SU-DHL-6 (cell line): ENCODE measurements at regions not wholly inside any gene's neighbourhood (a gene's known extent, or its start where the extent isn't known, plus 50 kb on each side); places are given as distances from the start of the nearest gene placed in this dataset.

ENCODE experiments used
- H2AFZ ChIP-seq: fragments of 200-600 bp; sonication (generic); 2 replicates; pipeline ENCODE4 v1.6.1; 2014; ENCODE audit warnings: low read depth, mild to moderate bottlenecking, moderate library complexity, mixed read lengths, antibody characterized with exemption, low read length; ENCODE audit not compliant: severe bottlenecking
- H3F3A ChIP-seq: fragments of 200-600 bp; shearing (Covaris generic); 2 replicates; pipeline ENCODE4 v1.6.0; 2016; ENCODE audit warnings: antibody characterized with exemption, mild to moderate bottlenecking; ENCODE audit not compliant: insufficient read depth
- H3K27ac ChIP-seq: fragments of 200-600 bp; sonication (generic); 2 replicates; pipeline ENCODE4 v1.5.1; 2016; ENCODE audit warnings: low read depth, mild to moderate bottlenecking, low read length, moderate library complexity, mixed read lengths
- H3K27me3 ChIP-seq: fragments of 200-600 bp; sonication (generic), shearing (Covaris generic); 2 replicates; pipeline ENCODE4 v1.6.0; 2014; ENCODE audit warnings: mild to moderate bottlenecking, low read length
- H3K36me3 ChIP-seq: fragments of 200-600 bp; sonication (generic); 2 replicates; pipeline ENCODE4 v1.6.1; 2014; ENCODE audit warnings: mild to moderate bottlenecking, low read length, mixed read lengths
- H3K4me2 ChIP-seq: fragments of 300-600, 200-600 bp; shearing (Covaris generic), sonication (generic); 2 replicates; pipeline ENCODE4 v1.6.0; 2014; ENCODE audit warnings: low read length, low read depth, mild to moderate bottlenecking; ENCODE audit not compliant: poor library complexity, severe bottlenecking
- H3K4me3 ChIP-seq: fragments of 200-600 bp; sonication (generic); 2 replicates; pipeline ENCODE4 v1.5.1; 2014; ENCODE audit warnings: antibody characterized with exemption, low read length, mild to moderate bottlenecking, mixed read lengths; ENCODE audit not compliant: insufficient read depth, poor library complexity, severe bottlenecking
- H3K79me2 ChIP-seq: fragments of 200-600 bp; sonication (generic); 2 replicates; pipeline ENCODE4 v1.6.1; 2014; ENCODE audit warnings: mild to moderate bottlenecking, low read length, moderate library complexity; ENCODE audit not compliant: insufficient read depth
- H3K9ac ChIP-seq: fragments of 200-600 bp; sonication (generic); 2 replicates; pipeline ENCODE4 v1.7.0; 2014; ENCODE audit warnings: mild to moderate bottlenecking, low read length
- H3K9me2 ChIP-seq: fragments of 200-600 bp; sonication (generic); replicated peaks from 2 replicates; pipeline ENCODE4 v1.6.1; 2014; ENCODE audit warnings: low read length; ENCODE audit not compliant: insufficient read depth
- H3K9me3 ChIP-seq: fragments of 200-600 bp; sonication (generic); 2 replicates; pipeline ENCODE4 v1.6.1; 2014; ENCODE audit warnings: low read length, mixed read lengths; ENCODE audit not compliant: insufficient read depth
- H4K20me1 ChIP-seq: fragments of 200-600 bp; sonication (generic); 2 replicates; pipeline ENCODE4 v1.6.1; 2014; ENCODE audit warnings: low read depth, mild to moderate bottlenecking, antibody characterized with exemption, low read length, moderate library complexity, mixed read lengths
- EZH2phosphoT487 ChIP-seq: fragments of 200-600 bp; sonication (generic), shearing (Covaris generic); conservative IDR thresholded peaks from 2 replicates; pipeline ENCODE4 v1.6.1; 2018; ENCODE audit warnings: mild to moderate bottlenecking, antibody characterized with exemption, low read length, moderate library complexity, mixed read lengths
- TF ChIP-seq, protein P1 (sequence below): fragments of 200-600 bp; sonication (generic); IDR thresholded peaks from one replicate; pipeline ENCODE4 v1.5.1; 2017; ENCODE audit warnings: antibody characterized with exemption, mild to moderate bottlenecking, low read length, moderate library complexity; ENCODE audit not compliant: insufficient read depth, poor library complexity, severe bottlenecking

DNA sequence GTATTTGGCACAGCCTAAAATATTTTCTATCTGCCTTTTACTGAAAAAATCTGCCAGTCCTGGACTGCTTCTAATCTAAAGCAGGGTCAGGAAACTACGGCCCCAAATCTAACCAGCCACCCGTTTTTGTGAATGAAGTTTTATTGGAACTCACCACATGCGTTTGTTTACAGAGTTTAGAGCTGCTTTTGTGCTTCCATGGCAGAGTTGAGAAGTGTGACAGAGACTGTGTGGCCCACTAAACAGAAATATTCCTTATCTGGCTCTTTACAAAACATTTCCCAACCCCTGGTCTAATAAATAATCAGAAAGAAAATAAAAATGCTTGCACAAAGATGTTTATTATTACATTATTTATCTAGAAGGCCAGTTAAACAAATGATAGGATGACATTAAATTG, 110.2 kb downstream of the COPRS start:
- no peaks in the 10 kb centered on the region for H3K9me2 ChIP-seq
- no peak overlapping the region for H3K4me3 ChIP-seq
- H3K79me2 ChIP-seq, result no peaks in the 10 kb centered on the region
- H3K36me3 ChIP-seq, result no peaks in the 10 kb centered on the region
- no peaks in the 10 kb centered on the region for H4K20me1 ChIP-seq
- no peaks in the 10 kb centered on the region for H3K9me3 ChIP-seq
- no peaks in the 10 kb centered on the region for H3K27me3 ChIP-seq
- TF ChIP-seq EZH2phosphoT487, result no peak
- TF ChIP-seq, protein P1, sequence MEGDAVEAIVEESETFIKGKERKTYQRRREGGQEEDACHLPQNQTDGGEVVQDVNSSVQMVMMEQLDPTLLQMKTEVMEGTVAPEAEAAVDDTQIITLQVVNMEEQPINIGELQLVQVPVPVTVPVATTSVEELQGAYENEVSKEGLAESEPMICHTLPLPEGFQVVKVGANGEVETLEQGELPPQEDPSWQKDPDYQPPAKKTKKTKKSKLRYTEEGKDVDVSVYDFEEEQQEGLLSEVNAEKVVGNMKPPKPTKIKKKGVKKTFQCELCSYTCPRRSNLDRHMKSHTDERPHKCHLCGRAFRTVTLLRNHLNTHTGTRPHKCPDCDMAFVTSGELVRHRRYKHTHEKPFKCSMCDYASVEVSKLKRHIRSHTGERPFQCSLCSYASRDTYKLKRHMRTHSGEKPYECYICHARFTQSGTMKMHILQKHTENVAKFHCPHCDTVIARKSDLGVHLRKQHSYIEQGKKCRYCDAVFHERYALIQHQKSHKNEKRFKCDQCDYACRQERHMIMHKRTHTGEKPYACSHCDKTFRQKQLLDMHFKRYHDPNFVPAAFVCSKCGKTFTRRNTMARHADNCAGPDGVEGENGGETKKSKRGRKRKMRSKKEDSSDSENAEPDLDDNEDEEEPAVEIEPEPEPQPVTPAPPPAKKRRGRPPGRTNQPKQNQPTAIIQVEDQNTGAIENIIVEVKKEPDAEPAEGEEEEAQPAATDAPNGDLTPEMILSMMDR, result no peak
- H3K9ac ChIP-seq, result no peak overlapping the region
- H3K4me2 ChIP-seq, result no peak overlapping the region
- H2AFZ ChIP-seq, result no peak overlapping the region
- no peak overlapping the region for H3K27ac ChIP-seq
- no peaks in the 10 kb centered on the region for H3F3A ChIP-seq

DNA sequence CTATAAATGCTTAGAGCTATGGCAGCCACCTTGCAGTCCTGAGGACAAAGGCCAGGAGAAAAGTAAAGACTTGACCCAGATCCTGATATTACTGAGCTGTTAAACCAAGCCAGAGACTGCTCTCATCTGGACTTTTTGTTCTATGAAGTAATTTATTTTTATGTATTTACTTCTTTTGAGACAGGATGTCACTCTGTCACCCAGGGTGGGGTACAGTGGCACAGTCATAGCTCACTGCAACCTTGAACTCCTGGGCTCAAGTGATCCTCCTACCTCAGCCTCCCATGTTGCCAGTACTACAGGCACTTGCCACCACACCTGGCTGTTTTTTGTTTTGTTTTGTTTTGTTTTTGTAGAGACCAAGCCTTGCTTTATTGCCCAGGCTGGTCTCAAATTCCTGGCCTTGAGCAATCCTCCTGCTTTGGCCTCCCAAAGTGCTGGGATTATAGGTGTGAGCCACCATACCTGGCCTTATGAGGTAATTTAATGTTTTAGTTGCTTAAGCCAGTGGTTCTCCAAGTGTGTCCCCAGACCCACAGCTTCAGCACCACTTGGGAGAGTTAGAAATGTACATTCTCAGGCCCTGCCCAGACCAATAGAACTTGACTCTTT, 112.1 kb downstream of the COPRS start:
- Histone ChIP-seq H3K36me3 (no peaks in the 10 kb centered on the region), H3K27ac (no peak overlapping the region), H3K9me3 (no peaks in the 10 kb centered on the region), H3K9ac (no peak overlapping the region), H3K4me3 (no peak overlapping the region), H3F3A (no peaks in the 10 kb centered on the region), H2AFZ (no peak overlapping the region), H3K79me2 (no peaks in the 10 kb centered on the region), H3K9me2 (no peaks in the 10 kb centered on the region), H3K4me2 (no peak overlapping the region), H3K27me3 (no peaks in the 10 kb centered on the region), H4K20me1 (no peaks in the 10 kb centered on the region)
- no peak for TF ChIP-seq EZH2phosphoT487
- TF ChIP-seq, protein P1, result no peak

DNA sequence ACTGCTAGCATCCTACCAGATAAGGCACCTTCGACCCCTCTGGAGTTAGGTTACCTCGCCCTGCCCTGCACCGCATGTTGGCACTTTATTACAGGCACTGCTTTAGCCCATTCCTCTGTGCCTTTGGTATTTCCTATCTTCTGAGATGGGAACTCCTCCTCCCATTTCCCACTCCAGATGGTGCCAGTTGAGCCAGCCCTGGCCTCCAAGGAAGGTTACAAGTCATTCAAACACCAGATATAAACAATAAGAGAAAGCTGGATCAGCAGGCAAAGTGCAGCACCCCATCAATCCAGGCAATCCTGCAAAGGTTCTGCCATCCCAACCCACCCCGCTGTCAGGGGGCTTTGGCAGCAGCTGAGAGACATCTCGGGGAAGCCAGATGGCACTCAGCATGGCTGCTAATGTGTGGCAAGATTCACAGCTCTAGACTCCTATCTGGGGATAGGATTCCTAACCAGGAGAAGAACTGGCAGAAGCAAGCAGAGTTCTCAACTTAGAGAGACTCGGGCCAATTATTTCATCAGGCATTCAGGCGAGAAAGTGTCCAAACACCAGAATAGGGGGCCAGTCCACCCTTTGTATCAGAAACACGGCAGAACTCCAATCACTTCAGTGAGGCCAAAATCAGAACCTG, 113.0 kb downstream of the COPRS start:
- H2AFZ ChIP-seq, result no peak overlapping the region
- H3F3A ChIP-seq, result no peaks in the 10 kb centered on the region

More for the DNA sequence above, 113.0 kb downstream of the COPRS start:
- Histone ChIP-seq H3K27me3 (no peaks in the 10 kb centered on the region), H3K9me2 (no peaks in the 10 kb centered on the region), H3K9me3 (no peaks in the 10 kb centered on the region), H3K4me2 (no peak overlapping the region), H3K4me3 (no peak overlapping the region), H3K36me3 (no peaks in the 10 kb centered on the region), H3K79me2 (no peaks in the 10 kb centered on the region), H3K9ac (no peak overlapping the region), H4K20me1 (no peaks in the 10 kb centered on the region), H3K27ac (no peak overlapping the region)
- TF ChIP-seq, protein P1, result no peak
